ENCODE measurements at regions not wholly inside any gene's neighbourhood (a gene's known extent, or its start where the extent isn't known, plus 50 kb on each side); places are given as distances from the start of the nearest gene placed in this dataset.

GRCh38 chr20:4327956-4328355 is 78.9 kb upstream of the ADRA1D start:
- Histone ChIP-seq H3K36me3 (ENCODE audit: control insufficient read depth in 4 of 4, insufficient read depth in 4 of 4, low read length in 3 of 4) (no peaks in the 10 kb centered on the region), H3K9me3 (ENCODE audit: control extremely low read depth in 1 of 5, control insufficient read depth in 4 of 5, insufficient read depth in 2 of 5, low read depth in 1 of 5, low read length in 4 of 5) (no peaks in the 10 kb centered on the region), H3K4me3 (ENCODE audit: control insufficient read depth in 1 of 7, extremely low read depth in 1 of 7, insufficient read depth in 4 of 7, low read depth in 2 of 7, low read length in 6 of 7) (no peak overlapping the region), H3K27me3 (replicated peaks in 2 of 5; ENCODE audit: control insufficient read depth in 4 of 5, insufficient read depth in 5 of 5, low read length in 4 of 5) (no peaks in the 10 kb centered on the region), H3K4me1 (ENCODE audit: control extremely low read depth in 1 of 4, control insufficient read depth in 4 of 4, insufficient read depth in 4 of 4, low read length in 3 of 4) (peaks cover 0 to 2% (median 0%) of the 10 kb centered on the region in 4 experiments), H3K27ac (ENCODE audit: insufficient read depth in 1 of 2, low read depth in 1 of 2, low read length in 2 of 2, poor library complexity in 1 of 2, severe bottlenecking in 2 of 2) (no peak overlapping the region)
- 96% methylated on average over 3 of the region's 4 CpGs for WGBS (ENCODE audit: insufficient coverage)
- no peak for DNase-seq
- ChIA-PET CTCF (no interaction called here), POLR2A (no interaction called here)

GRCh38 chr20:4326195-4327065 is 77.3 kb upstream of the ADRA1D start:
- no peaks in the 10 kb centered on the region for H3K27me3 ChIP-seq (replicated peaks in 2 of 5; ENCODE audit: control insufficient read depth in 4 of 5, insufficient read depth in 5 of 5, low read length in 4 of 5)
- POLR2A ChIA-PET: no interaction called here
- H3K27ac ChIP-seq (ENCODE audit: insufficient read depth in 1 of 2, low read depth in 1 of 2, low read length in 2 of 2, poor library complexity in 1 of 2, severe bottlenecking in 2 of 2): no peak overlapping the region
- H3K36me3 ChIP-seq (ENCODE audit: control insufficient read depth in 4 of 4, insufficient read depth in 4 of 4, low read length in 3 of 4): no peaks in the 10 kb centered on the region
- H3K9me3 ChIP-seq (ENCODE audit: control extremely low read depth in 1 of 5, control insufficient read depth in 4 of 5, insufficient read depth in 2 of 5, low read depth in 1 of 5, low read length in 4 of 5): no peaks in the 10 kb centered on the region
- 80% methylated on average over 1 of the region's 4 CpGs for WGBS (ENCODE audit: insufficient coverage)
- CTCF ChIA-PET: no interaction called here
- peaks cover 0 to 2% (median 0%) of the 10 kb centered on the region in 4 experiments for H3K4me1 ChIP-seq (ENCODE audit: control extremely low read depth in 1 of 4, control insufficient read depth in 4 of 4, insufficient read depth in 4 of 4, low read length in 3 of 4)
- no peak overlapping the region for H3K4me3 ChIP-seq (ENCODE audit: control insufficient read depth in 1 of 7, extremely low read depth in 1 of 7, insufficient read depth in 4 of 7, low read depth in 2 of 7, low read length in 6 of 7)
- DNase-seq: no peak

- POLR2A ChIA-PET: no interaction called here
These were observed 76.6 kb upstream of the ADRA1D start for GRCh38 chr20:4325548-4326187.

GRCh38 chr20:4324611-4325243 is 75.6 kb upstream of the ADRA1D start:
- Histone ChIP-seq H3K36me3 (ENCODE audit: control insufficient read depth in 4 of 4, insufficient read depth in 4 of 4, low read length in 3 of 4) (no peaks in the 10 kb centered on the region), H3K27me3 (replicated peaks in 2 of 5; ENCODE audit: control insufficient read depth in 4 of 5, insufficient read depth in 5 of 5, low read length in 4 of 5) (no peaks in the 10 kb centered on the region), H3K4me3 (ENCODE audit: control insufficient read depth in 1 of 7, extremely low read depth in 1 of 7, insufficient read depth in 4 of 7, low read depth in 2 of 7, low read length in 6 of 7) (no peak overlapping the region), H3K4me1 (ENCODE audit: control extremely low read depth in 1 of 4, control insufficient read depth in 4 of 4, insufficient read depth in 4 of 4, low read length in 3 of 4) (peaks cover 0 to 5% (median 2%) of the 10 kb centered on the region in 4 experiments), H3K27ac (ENCODE audit: insufficient read depth in 1 of 2, low read depth in 1 of 2, low read length in 2 of 2, poor library complexity in 1 of 2, severe bottlenecking in 2 of 2) (no peak overlapping the region), H3K9me3 (ENCODE audit: control extremely low read depth in 1 of 5, control insufficient read depth in 4 of 5, insufficient read depth in 2 of 5, low read depth in 1 of 5, low read length in 4 of 5) (no peaks in the 10 kb centered on the region)
- ChIA-PET CTCF (no interaction called here), POLR2A (interaction anchor here (0.6 kb wide), 1 partner anchor 339 kb away, joined by 3 read pairs; no protein-coding TSS in a partner anchor)
- DNase-seq: no peak
- 96% methylated on average over 4 of the region's 5 CpGs for WGBS (ENCODE audit: insufficient coverage)

More at GRCh38 chr20:4325548-4326187, 76.6 kb upstream of the ADRA1D start:
- H3K27me3 ChIP-seq (replicated peaks in 2 of 5; ENCODE audit: control insufficient read depth in 4 of 5, insufficient read depth in 5 of 5, low read length in 4 of 5): no peaks in the 10 kb centered on the region
- H3K27ac ChIP-seq (ENCODE audit: insufficient read depth in 1 of 2, low read depth in 1 of 2, low read length in 2 of 2, poor library complexity in 1 of 2, severe bottlenecking in 2 of 2): no peak overlapping the region
- H3K36me3 ChIP-seq (ENCODE audit: control insufficient read depth in 4 of 4, insufficient read depth in 4 of 4, low read length in 3 of 4): no peaks in the 10 kb centered on the region
- peaks cover 0 to 2% (median under 1%) of the 10 kb centered on the region in 4 experiments for H3K4me1 ChIP-seq (ENCODE audit: control extremely low read depth in 1 of 4, control insufficient read depth in 4 of 4, insufficient read depth in 4 of 4, low read length in 3 of 4)
- H3K4me3 ChIP-seq (ENCODE audit: control insufficient read depth in 1 of 7, extremely low read depth in 1 of 7, insufficient read depth in 4 of 7, low read depth in 2 of 7, low read length in 6 of 7): no peak overlapping the region
- no peak for DNase-seq
- CTCF ChIA-PET: no interaction called here
- 100% methylated on average over 3 of the region's 8 CpGs for WGBS (ENCODE audit: insufficient coverage)
- H3K9me3 ChIP-seq (ENCODE audit: control extremely low read depth in 1 of 5, control insufficient read depth in 4 of 5, insufficient read depth in 2 of 5, low read depth in 1 of 5, low read length in 4 of 5): no peaks in the 10 kb centered on the region

GRCh38 chr20:4322499-4322898 is 73.4 kb upstream of the ADRA1D start:
- peaks cover 0 to 5% (median 2%) of the 10 kb centered on the region in 4 experiments for H3K4me1 ChIP-seq (ENCODE audit: control extremely low read depth in 1 of 4, control insufficient read depth in 4 of 4, insufficient read depth in 4 of 4, low read length in 3 of 4)
- H3K27ac ChIP-seq (ENCODE audit: insufficient read depth in 1 of 2, low read depth in 1 of 2, low read length in 2 of 2, poor library complexity in 1 of 2, severe bottlenecking in 2 of 2): no peak overlapping the region
- H3K4me3 ChIP-seq (ENCODE audit: control insufficient read depth in 1 of 7, extremely low read depth in 1 of 7, insufficient read depth in 4 of 7, low read depth in 2 of 7, low read length in 6 of 7): no peak overlapping the region
- ChIA-PET CTCF (interaction anchor here (2.1 kb wide), 1 partner anchor 14 kb away, joined by 6 read pairs; no protein-coding TSS in a partner anchor), POLR2A (interaction anchor here (0.8 kb wide), 1 partner anchor 45 kb away, joined by 5 read pairs; no protein-coding TSS in a partner anchor)
- no peaks in the 10 kb centered on the region for H3K27me3 ChIP-seq (replicated peaks in 2 of 5; ENCODE audit: control insufficient read depth in 4 of 5, insufficient read depth in 5 of 5, low read length in 4 of 5)
- no peaks in the 10 kb centered on the region for H3K36me3 ChIP-seq (ENCODE audit: control insufficient read depth in 4 of 4, insufficient read depth in 4 of 4, low read length in 3 of 4)
- DNase-seq: no peak
- WGBS (ENCODE audit: insufficient coverage): 100% methylated on average over 1 of the region's 1 CpG
- H3K9me3 ChIP-seq (ENCODE audit: control extremely low read depth in 1 of 5, control insufficient read depth in 4 of 5, insufficient read depth in 2 of 5, low read depth in 1 of 5, low read length in 4 of 5): peaks cover 0 to 3% (median 0%) of the 10 kb centered on the region in 5 experiments

- ChIA-PET POLR2A (no interaction called here), CTCF (interaction anchor here (0.8 kb wide), 1 partner anchor 14 kb away, joined by 3 read pairs; no protein-coding TSS in a partner anchor)
- Histone ChIP-seq H3K27ac (ENCODE audit: insufficient read depth in 1 of 2, low read depth in 1 of 2, low read length in 2 of 2, poor library complexity in 1 of 2, severe bottlenecking in 2 of 2) (no peak overlapping the region), H3K4me1 (ENCODE audit: control extremely low read depth in 1 of 4, control insufficient read depth in 4 of 4, insufficient read depth in 4 of 4, low read length in 3 of 4) (peaks cover 0 to 5% (median 2%) of the 10 kb centered on the region in 4 experiments), H3K36me3 (ENCODE audit: control insufficient read depth in 4 of 4, insufficient read depth in 4 of 4, low read length in 3 of 4) (no peaks in the 10 kb centered on the region), H3K4me3 (ENCODE audit: control insufficient read depth in 1 of 7, extremely low read depth in 1 of 7, insufficient read depth in 4 of 7, low read depth in 2 of 7, low read length in 6 of 7) (no peak overlapping the region), H3K27me3 (replicated peaks in 2 of 5; ENCODE audit: control insufficient read depth in 4 of 5, insufficient read depth in 5 of 5, low read length in 4 of 5) (no peaks in the 10 kb centered on the region), H3K9me3 (ENCODE audit: control extremely low read depth in 1 of 5, control insufficient read depth in 4 of 5, insufficient read depth in 2 of 5, low read depth in 1 of 5, low read length in 4 of 5) (peaks cover 0 to 3% (median 0%) of the 10 kb centered on the region in 5 experiments)
- WGBS (ENCODE audit: insufficient coverage): 49% methylated on average over 3 of the region's 5 CpGs
- peak; percentile 52 to 89 (median 86) for DNase-seq
These were observed 71.2 kb upstream of the ADRA1D start for GRCh38 chr20:4320291-4320690.

Data from common myeloid progenitor, CD34-positive (primary cell).